GM19328 (cell line): ENCODE measurements at regions not wholly inside any gene's neighbourhood (a gene's known extent, or its start where the extent isn't known, plus 50 kb on each side); places are given as distances from the start of the nearest gene placed in this dataset.

Source experiments
- ATAC-seq: cut with Tn5 transposase; IDR thresholded peaks from one replicate; pipeline ENCODE4 v1.9.1; 2021; ENCODE audit warnings: mild to moderate bottlenecking, moderate library complexity; ENCODE audit not compliant: unreplicated experiment

GRCh38 chr6:21807299-21808044 is 213.9 kb downstream of the SOX4 start:
- ATAC-seq: no peak

GRCh38 chr6:21808045-21808470 is 214.5 kb downstream of the SOX4 start:
- ATAC-seq: no peak

GRCh38 chr6:21808551-21809242 is 215.1 kb downstream of the SOX4 start:
- ATAC-seq: no peak

- no peak for ATAC-seq
Measured at GRCh38 chr6:21811484-21811883, 217.9 kb downstream of the SOX4 start.

- ATAC-seq: no peak
Measured at GRCh38 chr6:21816231-21816630, 222.7 kb downstream of the SOX4 start.

GRCh38 chr6:21820442-21820841 is 226.9 kb downstream of the SOX4 start:
- ATAC-seq: no peak

- no peak for ATAC-seq
Measured at GRCh38 chr6:21823371-21823770, 229.8 kb downstream of the SOX4 start.

- no peak for ATAC-seq
Measured at GRCh38 chr6:21824431-21825177, 231.1 kb downstream of the SOX4 start.

GRCh38 chr6:21826023-21826422 is 232.5 kb downstream of the SOX4 start:
- ATAC-seq: no peak

- ATAC-seq: no peak
Measured at GRCh38 chr6:21826904-21827303, 233.4 kb downstream of the SOX4 start.

GRCh38 chr6:21827425-21828202 is 234.1 kb downstream of the SOX4 start:
- ATAC-seq: no peak

GRCh38 chr6:21828704-21829103 is 235.2 kb downstream of the SOX4 start:
- ATAC-seq: no peak

- no peak for ATAC-seq
Measured at GRCh38 chr6:21829126-21829525, 235.6 kb downstream of the SOX4 start.

- no peak for ATAC-seq
Measured at GRCh38 chr6:21831521-21832291, 238.2 kb downstream of the SOX4 start.

- ATAC-seq: no peak
Measured at GRCh38 chr6:21836277-21836676, 242.7 kb downstream of the SOX4 start.

- ATAC-seq: no peak
Measured at GRCh38 chr6:21836772-21837425, 243.3 kb downstream of the SOX4 start.

GRCh38 chr6:21840428-21840827 is 246.9 kb downstream of the SOX4 start:
- ATAC-seq: no peak

- ATAC-seq: no peak
Measured at GRCh38 chr6:21842875-21843645, 249.5 kb downstream of the SOX4 start.
